ENCODE measurements at regions not wholly inside any gene's neighbourhood (a gene's known extent, or its start where the extent isn't known, plus 50 kb on each side); places are given as distances from the start of the nearest gene placed in this dataset.
"Not testable (repeated sequence)": the region's sequence is repeated elsewhere in the genome, so short reads cannot be mapped to it uniquely, and the experiment has no call there.

GRCh38 chr17:53464396-53464795 is 358.3 kb upstream of the KIF2B start:
- not testable (repeated sequence) for H3K4me1 ChIP-seq (ENCODE audit: control insufficient read depth, insufficient read depth, low read depth, low read length); H2AFZ ChIP-seq (ENCODE audit: low read depth, low read length); H2BK12ac ChIP-seq (ENCODE audit: low read length in 2 of 2); H3K27me3 ChIP-seq (ENCODE audit: control insufficient read depth in 1 of 2, insufficient read depth in 1 of 2, low read length in 2 of 2); H3K4me2 ChIP-seq (ENCODE audit: low read length, poor library complexity, severe bottlenecking); H2AK5ac ChIP-seq (ENCODE audit: low read length, severe bottlenecking); H3K36me3 ChIP-seq (ENCODE audit: control insufficient read depth in 1 of 2, insufficient read depth in 2 of 2, low read depth in 1 of 2, low read length in 2 of 2); H3K4ac ChIP-seq (ENCODE audit: low read depth in 1 of 2, low read length in 2 of 2); H3K79me1 ChIP-seq (replicated peaks; ENCODE audit: low read length, poor library complexity, severe bottlenecking); H3K4me3 ChIP-seq (ENCODE audit: insufficient read depth in 1 of 2, low read depth in 1 of 2, low read length in 2 of 2); H3K23ac ChIP-seq (ENCODE audit: low read length in 2 of 2); DNase-seq; H4K91ac ChIP-seq (ENCODE audit: low read length); H3K9ac ChIP-seq (ENCODE audit: low read length); H2BK120ac ChIP-seq (ENCODE audit: low read depth, low read length); H3K9me3 ChIP-seq (ENCODE audit: control insufficient read depth, low read length); H4K8ac ChIP-seq (ENCODE audit: low read length); H3K14ac ChIP-seq (ENCODE audit: low read length in 2 of 2); H3K27ac ChIP-seq (ENCODE audit: low read length, poor library complexity, severe bottlenecking); H3K18ac ChIP-seq (ENCODE audit: low read depth in 1 of 2, low read length in 2 of 2); H2BK15ac ChIP-seq (ENCODE audit: low read depth, poor library complexity, severe bottlenecking); H2BK5ac ChIP-seq (ENCODE audit: low read depth, low read length, poor library complexity, severe bottlenecking)
- 94% methylated on average over 5 of the region's 8 CpGs for WGBS

GRCh38 chr17:53463363-53463762 is 359.4 kb upstream of the KIF2B start:
- Histone ChIP-seq H3K4me1 (ENCODE audit: control insufficient read depth, insufficient read depth, low read depth, low read length) (peaks cover 2% of the 10 kb centered on the region), H3K79me1 (replicated peaks; ENCODE audit: low read length, poor library complexity, severe bottlenecking) (no peaks in the 10 kb centered on the region), H3K27ac (ENCODE audit: low read length, poor library complexity, severe bottlenecking) (no peak overlapping the region), H3K36me3 (ENCODE audit: control insufficient read depth in 1 of 2, insufficient read depth in 2 of 2, low read depth in 1 of 2, low read length in 2 of 2) (no peaks in the 10 kb centered on the region), H3K18ac (ENCODE audit: low read depth in 1 of 2, low read length in 2 of 2) (no peak overlapping the region), H3K9me3 (ENCODE audit: control insufficient read depth, low read length) (peaks cover 2% of the 10 kb centered on the region), H3K4me3 (ENCODE audit: insufficient read depth in 1 of 2, low read depth in 1 of 2, low read length in 2 of 2) (no peak overlapping the region), H2BK12ac (ENCODE audit: low read length in 2 of 2) (no peak overlapping the region), H2AFZ (ENCODE audit: low read depth, low read length) (no peak overlapping the region), H3K4me2 (ENCODE audit: low read length, poor library complexity, severe bottlenecking) (no peak overlapping the region), H3K27me3 (ENCODE audit: control insufficient read depth in 1 of 2, insufficient read depth in 1 of 2, low read length in 2 of 2) (no peaks in the 10 kb centered on the region), H2AK5ac (ENCODE audit: low read length, severe bottlenecking) (no peak overlapping the region), H2BK120ac (ENCODE audit: low read depth, low read length) (no peak overlapping the region), H3K9ac (ENCODE audit: low read length) (no peak overlapping the region), H3K4ac (ENCODE audit: low read depth in 1 of 2, low read length in 2 of 2) (no peak overlapping the region), H2BK15ac (ENCODE audit: low read depth, poor library complexity, severe bottlenecking) (no peak overlapping the region), H3K14ac (ENCODE audit: low read length in 2 of 2) (no peak overlapping the region), H4K8ac (ENCODE audit: low read length) (no peak overlapping the region), H2BK5ac (ENCODE audit: low read depth, low read length, poor library complexity, severe bottlenecking) (no peak overlapping the region), H4K91ac (ENCODE audit: low read length) (no peak overlapping the region), H3K23ac (ENCODE audit: low read length in 2 of 2) (no peak overlapping the region)
- no peak for DNase-seq
- 100% methylated on average over 2 of the region's 2 CpGs for WGBS

- Histone ChIP-seq H2BK15ac (ENCODE audit: low read depth, poor library complexity, severe bottlenecking) (no peak overlapping the region), H3K27me3 (ENCODE audit: control insufficient read depth in 1 of 2, insufficient read depth in 1 of 2, low read length in 2 of 2) (no peaks in the 10 kb centered on the region), H3K36me3 (ENCODE audit: control insufficient read depth in 1 of 2, insufficient read depth in 2 of 2, low read depth in 1 of 2, low read length in 2 of 2) (no peaks in the 10 kb centered on the region), H4K8ac (ENCODE audit: low read length) (no peak overlapping the region), H2BK12ac (ENCODE audit: low read length in 2 of 2) (no peak overlapping the region), H2BK120ac (ENCODE audit: low read depth, low read length) (no peak overlapping the region), H3K18ac (ENCODE audit: low read depth in 1 of 2, low read length in 2 of 2) (no peak overlapping the region), H3K4me1 (ENCODE audit: control insufficient read depth, insufficient read depth, low read depth, low read length) (peaks cover 2% of the 10 kb centered on the region), H3K4ac (ENCODE audit: low read depth in 1 of 2, low read length in 2 of 2) (no peak overlapping the region), H3K9me3 (ENCODE audit: control insufficient read depth, low read length) (peaks cover 1% of the 10 kb centered on the region), H3K4me3 (ENCODE audit: insufficient read depth in 1 of 2, low read depth in 1 of 2, low read length in 2 of 2) (no peak overlapping the region), H4K91ac (ENCODE audit: low read length) (no peak overlapping the region), H3K4me2 (ENCODE audit: low read length, poor library complexity, severe bottlenecking) (no peak overlapping the region), H3K14ac (ENCODE audit: low read length in 2 of 2) (no peak overlapping the region), H3K27ac (ENCODE audit: low read length, poor library complexity, severe bottlenecking) (peak overlapping the region; percentile 64), H2BK5ac (ENCODE audit: low read depth, low read length, poor library complexity, severe bottlenecking) (no peak overlapping the region), H3K9ac (ENCODE audit: low read length) (no peak overlapping the region), H2AFZ (ENCODE audit: low read depth, low read length) (no peak overlapping the region), H3K79me1 (replicated peaks; ENCODE audit: low read length, poor library complexity, severe bottlenecking) (no peaks in the 10 kb centered on the region), H3K23ac (ENCODE audit: low read length in 2 of 2) (no peak overlapping the region), H2AK5ac (ENCODE audit: low read length, severe bottlenecking) (no peak overlapping the region)
- peak; percentile 39 for DNase-seq
- 50% methylated on average over 1 of the region's 1 CpG for WGBS
These were observed 360.3 kb upstream of the KIF2B start for GRCh38 chr17:53462393-53462811.

GRCh38 chr17:53455943-53456342 is 366.8 kb upstream of the KIF2B start:
- H2BK5ac ChIP-seq (ENCODE audit: low read depth, low read length, poor library complexity, severe bottlenecking); H2AFZ ChIP-seq (ENCODE audit: low read depth, low read length); H2BK15ac ChIP-seq (ENCODE audit: low read depth, poor library complexity, severe bottlenecking); H2BK120ac ChIP-seq (ENCODE audit: low read depth, low read length); H3K4me2 ChIP-seq (ENCODE audit: low read length, poor library complexity, severe bottlenecking); H3K14ac ChIP-seq (ENCODE audit: low read length in 2 of 2); DNase-seq; H3K27ac ChIP-seq (ENCODE audit: low read length, poor library complexity, severe bottlenecking); H3K4ac ChIP-seq (ENCODE audit: low read depth in 1 of 2, low read length in 2 of 2); H3K36me3 ChIP-seq (ENCODE audit: control insufficient read depth in 1 of 2, insufficient read depth in 2 of 2, low read depth in 1 of 2, low read length in 2 of 2); H2AK5ac ChIP-seq (ENCODE audit: low read length, severe bottlenecking); H3K9me3 ChIP-seq (ENCODE audit: control insufficient read depth, low read length); H3K79me1 ChIP-seq (replicated peaks; ENCODE audit: low read length, poor library complexity, severe bottlenecking); H3K4me1 ChIP-seq (ENCODE audit: control insufficient read depth, insufficient read depth, low read depth, low read length); H4K91ac ChIP-seq (ENCODE audit: low read length); H3K9ac ChIP-seq (ENCODE audit: low read length); H4K8ac ChIP-seq (ENCODE audit: low read length); H3K23ac ChIP-seq (ENCODE audit: low read length in 2 of 2); H3K27me3 ChIP-seq (ENCODE audit: control insufficient read depth in 1 of 2, insufficient read depth in 1 of 2, low read length in 2 of 2); H3K18ac ChIP-seq (ENCODE audit: low read depth in 1 of 2, low read length in 2 of 2); H2BK12ac ChIP-seq (ENCODE audit: low read length in 2 of 2); H3K4me3 ChIP-seq (ENCODE audit: insufficient read depth in 1 of 2, low read depth in 1 of 2, low read length in 2 of 2): not testable (repeated sequence)
- WGBS = 29% methylated on average over 1 of the region's 3 CpGs

All from mesenchymal stem cell (in vitro differentiated cells and primary cell).